ENCODE measurements at regions not wholly inside any gene's neighbourhood (a gene's known extent, or its start where the extent isn't known, plus 50 kb on each side); places are given as distances from the start of the nearest gene placed in this dataset.

- H3K4me3 ChIP-seq (ENCODE audit: low read depth, low read length), result no peak overlapping the region
- no peak for TF ChIP-seq CTCF (IDR thresholded peaks at IDR 0.05; ENCODE audit: low read depth, low read length)
Measured at GRCh38 chr1:3999941-4000735, 100.1 kb upstream of the C1orf174 start.

- no peak for TF ChIP-seq CTCF (IDR thresholded peaks at IDR 0.05; ENCODE audit: low read depth, low read length)
- H3K4me3 ChIP-seq (ENCODE audit: low read depth, low read length), result no peak overlapping the region
Measured at GRCh38 chr1:4000811-4001251, 100.8 kb upstream of the C1orf174 start.

- TF ChIP-seq CTCF (IDR thresholded peaks at IDR 0.05; ENCODE audit: low read depth, low read length), result no peak
Measured at GRCh38 chr1:4001461-4001860, 101.4 kb upstream of the C1orf174 start.

GRCh38 chr1:4002061-4002521, 102.0 kb upstream of the C1orf174 start:
- TF ChIP-seq CTCF (IDR thresholded peaks at IDR 0.05; ENCODE audit: low read depth, low read length), result no peak
- H3K4me3 ChIP-seq (ENCODE audit: low read depth, low read length), result no peak overlapping the region

More at GRCh38 chr1:4001461-4001860, 101.4 kb upstream of the C1orf174 start:
- no peak overlapping the region for H3K4me3 ChIP-seq (ENCODE audit: low read depth, low read length)

DNA sequence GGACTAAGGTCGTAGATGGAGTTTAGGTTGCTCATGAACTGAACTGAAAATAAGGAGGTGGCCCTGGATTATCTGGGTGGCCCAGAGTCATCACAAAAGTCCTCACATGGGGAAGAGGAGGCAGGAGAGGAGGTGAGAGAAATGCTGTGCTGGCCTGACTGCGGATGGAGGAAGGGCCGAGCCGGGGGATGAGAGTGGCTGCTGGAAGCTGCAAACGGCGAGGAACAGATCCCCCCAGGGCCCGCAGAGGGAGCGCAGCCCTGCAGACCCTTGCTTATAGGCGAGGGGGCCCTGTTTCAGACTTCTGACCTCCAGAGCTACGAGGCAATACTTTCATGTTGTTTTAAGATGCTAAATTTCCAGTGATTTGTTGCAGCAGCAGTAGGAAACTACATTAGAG, 102.7 kb upstream of the C1orf174 start:
- TF ChIP-seq CTCF (IDR thresholded peaks at IDR 0.05; ENCODE audit: low read depth, low read length), result no peak
- no peak overlapping the region for H3K4me3 ChIP-seq (ENCODE audit: low read depth, low read length)

DNA sequence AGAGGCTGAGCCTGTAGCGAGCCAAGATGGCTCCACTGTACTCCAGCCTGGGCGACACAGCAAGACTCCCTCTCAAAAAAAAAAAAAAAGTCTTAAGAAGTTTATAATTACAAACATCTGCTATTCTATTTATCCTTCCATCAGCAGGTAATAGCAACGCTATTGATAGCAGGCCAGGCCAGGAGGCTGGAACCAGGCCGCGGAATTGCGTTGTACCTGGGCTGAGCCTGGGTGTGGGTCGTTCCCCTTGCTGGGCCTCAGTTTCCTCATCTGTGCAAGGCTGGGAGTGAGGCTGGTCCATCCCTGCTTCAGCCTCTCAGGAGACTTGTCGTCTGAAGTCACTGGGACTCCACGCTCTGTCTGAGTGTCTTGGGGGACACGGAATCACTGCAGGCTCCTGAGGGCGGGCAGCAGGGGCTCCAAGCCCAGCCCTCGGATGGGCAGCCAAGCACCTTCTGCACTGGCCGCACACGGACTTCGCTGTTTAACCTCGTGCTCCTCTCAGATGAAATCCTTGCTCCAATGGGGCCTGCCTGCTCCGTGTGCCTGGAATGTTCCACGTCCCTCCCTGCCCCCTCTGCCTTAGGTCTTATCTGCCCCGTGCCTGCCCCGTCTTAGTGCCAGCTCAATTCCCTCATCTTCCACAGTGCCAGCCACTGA, 103.9 kb upstream of the C1orf174 start:
- no peak overlapping the region for H3K4me3 ChIP-seq (ENCODE audit: low read depth, low read length)
- TF ChIP-seq CTCF (IDR thresholded peaks at IDR 0.05; ENCODE audit: low read depth, low read length), result no peak
